IPS DF 4.7 (cell line): ENCODE measurements at regions not wholly inside any gene's neighbourhood (a gene's known extent, or its start where the extent isn't known, plus 50 kb on each side); places are given as distances from the start of the nearest gene placed in this dataset.

ENCODE experiments used
- DNase-seq: peaks from one replicate; pipeline ENCODE4 v3.0.0-alpha.2; 2013; ENCODE audit warnings: low spot score; ENCODE audit errors: extremely low read depth

DNA sequence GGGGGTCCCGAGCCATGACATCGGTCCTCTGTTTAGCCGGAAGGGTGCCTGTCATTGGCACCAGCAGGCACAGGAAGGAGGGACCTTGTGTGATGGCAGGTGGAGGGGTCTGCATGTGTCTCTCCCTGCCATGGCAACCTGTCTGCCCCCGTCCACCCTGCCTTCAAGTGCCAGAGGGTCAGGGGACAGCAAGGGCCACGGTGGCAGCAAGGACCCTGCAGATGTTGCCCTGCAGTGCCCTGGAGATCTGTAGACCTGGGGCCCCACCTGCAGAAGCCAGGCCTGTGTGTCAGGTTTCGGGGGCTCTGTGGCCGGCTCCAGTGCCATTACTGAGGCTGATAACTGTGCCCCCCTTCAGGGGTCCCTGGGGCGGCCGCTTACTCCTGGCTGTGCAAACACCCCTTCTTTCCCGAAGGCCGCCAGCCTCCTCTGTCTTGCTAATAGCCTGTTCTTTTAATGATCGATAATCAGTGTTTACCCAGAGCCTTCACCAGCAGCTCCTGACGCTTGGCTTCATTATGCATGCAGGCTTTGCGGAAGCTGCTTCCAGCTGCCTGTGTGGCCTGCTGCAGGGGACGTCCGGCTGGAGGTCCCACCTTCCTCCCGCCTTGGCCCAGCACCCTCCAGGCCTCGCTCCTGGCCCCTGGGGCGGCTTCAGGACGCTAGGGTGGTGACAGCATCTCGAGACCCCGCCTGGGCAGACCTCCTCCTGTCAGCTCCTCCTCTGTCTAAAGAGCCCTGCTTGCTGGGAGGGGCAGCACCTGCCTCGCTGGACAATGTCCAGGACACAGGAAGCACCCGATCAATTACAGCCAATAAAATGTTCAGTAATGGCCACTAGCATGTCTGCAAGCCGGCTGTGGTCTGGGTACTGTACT lies 153.0 kb downstream of the KIF26A start:
- no peak for DNase-seq

DNA sequence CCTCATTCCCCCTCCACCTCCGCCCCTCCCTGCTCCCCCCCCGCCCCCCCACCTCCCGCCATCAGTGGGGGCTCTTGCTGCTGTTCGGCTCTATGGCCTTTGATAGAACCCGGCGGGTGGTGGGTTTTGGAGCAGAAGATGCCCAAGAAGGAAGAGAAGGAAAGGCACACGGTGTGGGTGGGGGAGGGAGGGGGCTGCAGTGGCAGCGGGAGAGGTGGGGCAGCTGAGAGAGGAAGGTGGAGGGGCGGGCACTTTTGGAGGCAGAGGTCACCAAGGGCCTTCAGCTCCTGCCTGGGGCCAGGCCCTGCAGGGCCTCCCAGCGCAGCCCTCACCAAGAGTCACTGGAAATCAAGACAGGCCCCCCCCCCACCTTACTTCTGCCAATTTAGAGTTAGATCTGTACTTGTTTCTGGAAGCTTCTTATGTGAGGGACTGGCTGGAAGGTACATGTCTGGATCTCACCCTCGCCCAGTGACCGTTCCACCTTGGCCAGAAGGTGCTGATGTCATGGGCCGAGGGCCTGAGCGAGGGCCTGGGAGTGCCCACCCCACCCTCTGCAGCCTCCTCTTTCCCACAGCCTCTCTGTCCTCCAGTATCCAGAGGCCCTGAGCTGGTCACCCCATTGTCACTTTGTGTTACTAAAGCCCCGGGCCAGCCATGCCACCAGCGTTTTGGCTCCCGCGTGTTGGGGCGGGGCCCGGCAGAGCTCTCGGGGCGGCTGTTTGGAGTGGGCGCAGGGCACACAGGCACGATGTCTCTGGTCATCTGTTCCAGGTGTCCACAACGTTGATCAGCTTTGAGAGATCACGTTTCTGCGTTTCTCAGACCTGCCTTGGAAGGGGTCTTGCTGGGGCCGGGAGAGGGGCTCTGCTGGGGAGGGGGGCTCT lies 153.9 kb downstream of the KIF26A start:
- DNase-seq, result no peak

DNA sequence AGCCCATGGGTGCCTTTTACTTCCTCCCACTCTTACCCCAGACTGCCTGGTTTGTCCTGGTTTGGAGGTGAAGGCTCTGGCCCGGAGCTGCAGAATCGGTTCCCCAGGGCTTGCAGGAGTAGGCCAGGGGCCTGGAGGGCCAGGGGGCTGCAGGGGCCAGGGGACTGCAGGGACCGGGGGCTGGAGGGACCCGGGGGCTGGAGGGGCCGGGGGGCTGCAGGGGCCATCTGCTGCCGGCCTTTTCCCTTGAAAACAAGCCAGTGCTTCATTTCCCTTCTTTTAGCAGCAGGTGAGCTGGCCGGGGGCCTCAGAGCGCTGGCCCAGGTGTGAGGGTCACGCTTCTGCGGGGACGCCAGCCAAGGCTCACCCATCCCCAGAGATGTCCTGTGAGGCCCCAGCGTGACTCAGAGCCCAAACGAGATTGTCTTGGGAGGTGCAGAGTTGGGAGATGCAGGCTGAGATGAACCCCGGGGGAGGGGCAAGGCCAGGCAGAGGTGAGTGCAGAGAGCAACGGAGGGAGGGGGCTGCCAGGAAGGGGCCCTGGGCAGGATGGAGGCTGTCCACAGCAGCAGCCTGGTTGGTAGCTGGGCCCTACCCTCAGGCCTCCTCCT lies 154.9 kb downstream of the KIF26A start:
- no peak for DNase-seq

DNA sequence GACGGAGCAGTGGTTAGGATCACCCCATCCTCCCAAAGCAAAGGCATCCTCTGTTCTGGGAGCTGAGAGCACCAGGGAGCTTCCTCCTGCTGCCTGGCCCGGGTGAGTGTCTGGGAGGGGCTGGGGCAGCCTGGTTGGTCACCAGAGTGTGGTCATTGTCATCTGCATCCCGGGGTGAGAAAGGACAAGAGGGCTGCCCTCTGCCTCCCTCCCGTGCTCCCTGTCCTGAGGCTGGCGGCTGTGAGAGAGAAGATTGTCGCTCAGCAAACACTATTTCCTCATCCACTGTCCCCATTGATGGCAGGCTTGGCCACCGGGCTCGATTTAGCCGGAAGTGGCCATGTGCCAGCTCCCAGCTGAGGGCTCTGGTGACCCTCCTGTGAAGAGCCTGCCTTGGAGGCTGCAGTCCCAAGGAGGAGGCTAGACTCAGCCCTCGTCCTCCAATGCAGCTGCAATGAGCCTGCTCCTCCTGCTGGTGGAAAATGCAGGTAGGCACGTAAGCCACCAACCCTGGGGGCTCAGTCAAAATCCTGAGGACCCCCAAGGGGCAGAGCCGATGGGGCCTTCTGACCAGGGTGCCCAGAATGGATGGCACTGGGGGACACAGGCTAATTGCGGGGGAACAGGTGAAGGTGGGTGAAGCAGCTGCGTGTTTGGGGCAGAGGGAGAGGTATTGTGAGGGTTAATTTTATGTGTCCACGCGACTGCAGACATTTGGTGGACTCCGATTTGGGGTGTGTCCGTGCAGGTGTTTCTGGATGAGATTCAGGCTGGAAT lies 155.7 kb downstream of the KIF26A start:
- no peak for DNase-seq

DNA sequence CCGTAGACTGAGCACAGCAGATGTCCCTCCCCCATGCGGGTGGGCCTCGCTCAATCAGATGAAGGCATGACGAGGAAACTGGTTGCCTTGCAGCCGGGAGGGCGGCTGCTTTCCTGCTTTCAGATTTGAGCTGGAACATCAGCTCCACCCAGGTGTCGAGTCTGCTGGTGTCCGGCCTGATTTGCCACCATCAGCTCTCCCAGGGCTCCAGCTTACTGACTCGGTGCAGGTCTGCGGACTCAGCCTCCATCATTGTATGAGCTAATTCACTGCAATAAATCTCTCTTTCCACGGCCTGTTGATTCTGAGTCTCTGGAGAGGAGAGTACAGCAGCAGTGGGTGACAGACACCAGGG lies 156.2 kb downstream of the KIF26A start:
- DNase-seq, result no peak

DNA sequence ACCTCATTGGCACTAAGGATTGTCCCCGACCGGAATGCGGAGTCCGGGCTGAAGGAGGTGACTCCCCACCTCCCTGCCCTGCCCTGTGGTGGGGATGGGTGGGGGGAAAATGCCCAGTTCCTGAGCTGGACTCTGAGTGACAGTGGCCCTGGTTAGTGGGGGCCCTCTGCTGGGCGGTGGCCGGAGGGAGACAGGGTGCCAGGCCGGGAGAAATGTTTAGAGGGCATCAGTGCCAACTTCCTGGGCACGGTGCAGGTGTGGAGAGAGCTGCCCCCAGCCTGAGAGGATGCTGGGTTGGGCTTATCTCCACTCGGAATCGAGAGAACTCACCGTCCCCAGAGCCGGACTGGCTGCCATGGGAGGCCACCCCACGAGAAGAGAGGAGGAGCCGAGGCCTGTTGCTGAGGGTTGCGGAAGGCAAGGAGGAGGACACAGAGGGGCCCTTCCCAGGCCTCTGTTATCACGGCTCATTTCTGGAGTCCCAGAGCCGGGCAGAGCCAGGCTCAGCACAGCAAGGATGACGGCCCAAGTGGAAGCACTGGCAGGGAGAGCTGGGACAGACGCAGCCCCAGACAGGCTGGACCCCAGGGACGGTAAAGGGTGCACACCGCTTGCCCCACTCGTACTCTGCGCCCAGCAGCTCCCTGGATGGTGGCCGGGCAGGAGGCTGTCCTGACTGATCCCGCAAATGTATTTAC lies 156.7 kb downstream of the KIF26A start:
- DNase-seq, result no peak

DNA sequence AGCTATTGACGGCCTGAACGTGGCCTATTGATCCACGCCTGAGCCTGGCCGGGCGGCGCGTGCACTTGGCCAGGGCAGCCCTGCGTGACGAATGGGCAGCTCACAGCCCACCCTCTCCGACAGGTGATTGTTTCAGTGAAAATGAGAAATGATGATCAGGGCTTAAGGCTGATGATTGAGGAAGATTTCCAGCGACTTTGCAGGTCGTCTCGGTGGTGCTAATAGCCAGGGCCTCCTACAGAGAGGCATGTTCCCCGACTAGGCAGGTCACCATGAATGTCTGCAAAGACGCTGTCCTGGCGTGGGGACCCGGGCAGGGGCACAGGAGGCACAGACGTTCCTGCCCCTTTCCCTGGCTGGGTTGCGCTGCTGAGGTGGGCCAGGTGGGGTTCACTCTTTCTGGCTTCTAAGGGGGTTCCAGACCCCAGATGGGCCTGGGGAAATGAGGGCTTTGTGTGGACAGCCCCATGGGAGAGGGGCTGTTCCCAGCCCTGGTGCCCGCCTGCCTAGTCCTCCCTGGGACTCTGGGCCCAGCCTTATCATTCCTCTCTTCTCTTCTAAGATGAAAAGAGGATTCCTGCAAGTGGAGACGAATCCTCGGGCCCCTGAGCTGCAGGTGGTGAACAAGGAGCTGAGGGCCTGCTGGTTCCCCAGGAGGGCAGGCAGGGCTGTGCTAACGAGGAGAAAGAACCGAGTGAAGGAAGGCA lies 157.4 kb downstream of the KIF26A start:
- DNase-seq, result no peak

DNA sequence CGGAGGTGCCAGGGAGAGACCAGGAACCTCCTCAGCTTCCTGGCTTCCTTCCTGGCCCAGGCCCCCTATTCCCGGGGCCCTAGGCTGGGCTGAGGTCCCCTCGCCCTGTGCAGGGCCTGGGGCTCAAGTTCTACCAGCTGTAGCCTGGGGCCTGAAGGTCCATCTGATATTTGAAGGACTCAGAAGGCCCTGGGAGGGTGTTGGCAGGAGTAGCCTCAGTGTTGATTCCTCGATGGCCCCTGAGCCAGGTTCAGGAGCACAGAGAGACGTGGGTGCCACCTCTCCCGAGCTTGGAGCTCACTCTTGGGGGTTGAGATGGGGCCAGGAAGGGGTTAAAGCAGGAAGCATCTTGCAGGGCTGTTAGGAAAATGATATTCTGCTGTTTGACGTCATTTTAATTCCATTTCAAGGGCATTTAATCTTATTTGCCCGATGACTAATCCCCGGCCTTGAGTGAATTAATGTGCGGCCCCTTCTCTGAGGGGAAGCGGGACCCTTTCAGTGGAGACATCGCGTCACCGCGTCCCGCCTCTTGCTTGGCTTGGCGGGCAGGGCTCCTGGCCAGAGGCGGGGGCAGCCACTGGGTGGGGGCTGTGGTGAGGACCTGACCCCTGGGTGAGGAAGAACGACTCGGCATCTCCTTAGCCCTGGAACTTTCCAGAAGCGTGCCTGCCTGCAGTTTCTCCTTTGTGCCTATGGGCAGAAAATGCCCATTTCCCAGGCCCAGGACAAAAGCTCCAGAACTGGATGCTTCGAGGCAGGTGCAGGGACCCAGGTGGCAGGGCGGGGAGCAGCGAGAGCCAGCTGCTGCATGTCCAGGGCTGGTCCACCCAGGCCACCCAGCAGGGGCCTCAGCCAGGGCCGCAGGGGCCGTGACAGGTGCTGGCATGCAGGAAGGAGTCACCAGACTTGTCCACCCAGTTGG lies 158.3 kb downstream of the KIF26A start:
- DNase-seq, result no peak

DNA sequence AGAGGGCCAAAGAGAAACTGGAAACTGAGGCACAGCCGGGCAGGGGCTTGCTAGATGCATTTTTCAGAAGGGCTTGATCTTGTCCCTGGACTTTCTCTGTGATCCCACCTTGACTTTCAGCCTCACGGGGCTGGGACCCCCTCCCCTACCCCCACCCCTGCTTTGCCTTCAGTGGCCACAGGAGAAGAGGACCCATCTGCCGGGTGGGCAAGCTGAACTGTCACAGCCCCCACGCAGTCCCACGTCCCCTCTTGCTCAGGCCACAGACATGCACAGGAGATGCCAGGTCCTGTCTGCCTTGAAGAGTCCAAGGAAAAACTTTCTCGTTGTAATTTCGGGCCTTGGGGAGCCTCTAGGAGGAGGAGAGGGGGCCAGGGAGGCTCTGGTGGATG lies 158.9 kb downstream of the KIF26A start:
- DNase-seq, result no peak

DNA sequence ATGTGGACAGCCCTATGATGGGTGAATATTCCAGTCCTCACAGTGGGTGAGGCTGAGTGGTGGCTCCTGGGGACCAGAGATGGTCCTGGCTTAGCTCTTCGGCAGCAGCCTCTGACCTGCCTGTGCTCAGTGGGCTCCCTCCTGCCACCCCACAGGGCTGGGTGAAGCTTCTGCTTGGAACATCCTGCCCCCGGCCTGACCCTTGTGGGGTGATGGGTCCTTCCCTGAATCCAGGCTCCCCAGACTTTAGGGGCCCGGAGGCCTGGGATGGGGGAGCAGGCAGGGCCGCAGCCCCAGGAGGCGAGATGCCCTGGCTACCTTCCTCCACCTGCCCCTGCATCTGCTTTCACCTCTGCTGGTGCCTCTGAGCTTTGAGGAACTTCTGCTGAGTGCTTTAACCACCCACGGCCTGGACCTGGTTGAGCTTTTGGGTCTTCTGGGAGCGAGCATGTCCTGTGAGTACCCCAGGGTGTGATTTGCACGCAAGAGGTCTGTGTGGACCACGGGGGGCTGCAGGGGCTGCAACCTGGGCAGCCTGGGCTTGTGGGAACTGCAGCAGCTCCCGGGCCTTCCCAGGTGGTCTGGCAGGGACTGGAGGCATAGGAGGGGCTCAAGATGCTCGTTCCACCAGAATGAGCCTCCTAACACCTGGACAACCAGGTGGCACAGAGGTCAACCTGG lies 159.5 kb downstream of the KIF26A start:
- DNase-seq, result no peak

DNA sequence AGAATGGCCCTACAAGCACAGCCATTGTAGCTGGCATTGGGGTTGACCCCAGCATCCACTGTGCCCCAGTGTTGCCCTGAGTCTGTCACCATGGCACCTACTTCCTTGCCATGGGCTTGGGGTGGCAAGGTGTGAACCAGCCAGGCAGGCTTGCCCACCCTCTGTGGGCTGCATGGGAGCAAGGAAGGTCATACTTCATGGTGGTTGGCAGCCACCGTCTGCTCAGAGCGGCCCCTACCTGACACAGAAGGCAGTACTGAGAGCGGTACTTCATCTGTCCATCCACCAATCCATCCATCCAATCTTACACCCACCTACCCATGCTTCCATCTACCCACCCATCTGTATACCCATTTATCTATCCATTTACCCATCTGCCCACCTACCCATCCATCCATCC lies 160.1 kb downstream of the KIF26A start:
- no peak for DNase-seq

DNA sequence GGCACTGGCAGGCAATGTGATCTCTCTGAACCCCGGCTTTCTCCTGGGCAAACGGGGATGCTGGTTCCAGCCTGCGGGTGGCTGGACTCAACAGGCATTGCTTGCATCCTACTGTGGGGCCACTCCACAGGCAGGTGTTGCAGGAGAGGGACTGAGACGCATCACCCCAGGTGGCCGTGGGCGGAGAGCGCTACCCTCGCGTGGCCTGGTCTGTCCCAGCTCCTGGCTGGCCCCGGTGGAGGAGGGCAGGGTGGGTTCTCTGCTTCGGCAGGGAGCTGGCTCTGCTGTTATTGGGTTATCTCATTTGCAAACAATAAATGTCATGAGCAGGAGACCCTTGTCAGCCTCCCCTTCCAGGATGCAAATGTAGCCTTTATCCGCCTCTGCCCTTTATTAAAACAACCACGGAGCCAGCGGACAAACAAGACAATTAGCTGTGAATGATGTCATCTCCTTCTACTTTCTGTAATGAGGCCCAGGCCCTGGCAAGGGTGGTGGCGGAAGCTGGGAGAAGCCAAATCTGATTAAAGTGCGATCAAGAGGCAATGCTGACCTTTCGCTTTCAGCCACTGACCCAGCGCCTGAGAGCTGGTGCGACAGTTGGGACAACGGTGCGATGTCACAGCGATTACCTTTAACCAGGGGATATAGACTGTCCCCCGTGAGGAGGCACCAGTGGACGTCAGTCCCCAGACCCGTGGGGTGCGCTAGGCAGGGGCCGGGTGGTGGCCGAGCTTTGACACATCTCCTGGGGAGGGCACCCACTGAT lies 161.8 kb downstream of the KIF26A start:
- DNase-seq, result no peak

DNA sequence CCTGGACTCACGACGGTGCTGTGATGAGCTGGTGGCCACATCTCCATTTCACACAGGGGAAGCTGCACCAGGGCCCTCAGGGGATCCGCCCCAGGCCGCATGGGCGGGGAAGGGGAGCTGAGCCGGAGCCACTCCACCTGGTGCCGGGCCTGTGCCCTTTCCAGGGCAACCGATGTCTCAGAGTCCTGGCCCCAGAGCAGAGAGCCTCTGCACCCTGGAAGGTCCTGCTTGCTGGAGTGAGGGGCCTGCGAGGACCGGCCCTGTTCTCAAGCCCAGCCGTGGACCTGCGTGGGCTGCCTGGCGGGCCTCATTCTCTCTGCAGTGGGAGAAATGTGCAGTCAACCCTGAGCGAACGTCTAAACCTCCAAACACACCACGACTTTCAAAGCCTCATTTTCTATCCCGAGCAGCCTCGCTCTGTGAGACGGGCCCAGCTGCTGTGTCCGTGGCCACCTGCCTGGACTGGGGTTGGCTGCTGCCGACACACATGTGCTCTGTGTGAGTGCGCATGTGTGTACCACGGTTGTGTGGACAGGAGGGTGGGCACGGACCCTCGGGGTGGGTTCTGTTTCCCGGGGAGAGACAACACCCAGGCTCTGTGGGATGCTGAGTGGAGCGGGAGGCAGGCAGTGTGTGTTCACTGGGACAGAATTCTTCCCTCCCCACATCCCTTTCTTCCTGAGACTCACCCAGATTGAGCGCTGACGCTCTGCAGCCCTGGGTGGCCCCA lies 163.5 kb downstream of the KIF26A start:
- DNase-seq, result no peak

DNA sequence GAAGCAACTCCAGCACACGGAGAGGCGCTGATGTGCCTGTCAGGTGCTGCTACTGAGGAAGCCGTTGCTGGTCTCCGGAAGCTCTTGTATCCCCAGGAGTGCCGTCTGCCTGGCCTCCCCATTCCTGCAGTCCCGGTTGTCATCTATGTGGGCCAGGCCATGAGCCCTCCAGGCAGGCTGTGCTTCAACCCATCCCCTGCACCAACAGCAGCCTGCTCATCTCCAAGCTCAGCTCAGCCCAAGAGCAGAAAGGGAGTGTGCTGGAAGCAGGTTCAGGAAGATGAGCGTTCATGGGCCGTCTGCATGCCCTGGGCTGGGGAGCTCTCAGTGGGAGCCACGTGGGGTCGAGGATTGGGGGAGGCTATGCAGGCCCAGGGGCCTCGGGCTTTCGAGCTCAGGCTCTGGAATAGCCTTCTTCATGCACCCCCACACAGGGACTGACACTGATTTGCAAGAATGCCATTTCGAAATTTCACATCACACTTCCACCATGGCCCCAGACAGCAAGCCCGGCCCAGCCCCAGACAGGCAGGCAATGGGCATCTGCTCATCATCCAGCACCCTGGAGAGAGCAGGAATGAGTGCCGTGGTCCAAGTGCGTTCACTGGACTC lies 164.5 kb downstream of the KIF26A start:
- DNase-seq, result no peak

DNA sequence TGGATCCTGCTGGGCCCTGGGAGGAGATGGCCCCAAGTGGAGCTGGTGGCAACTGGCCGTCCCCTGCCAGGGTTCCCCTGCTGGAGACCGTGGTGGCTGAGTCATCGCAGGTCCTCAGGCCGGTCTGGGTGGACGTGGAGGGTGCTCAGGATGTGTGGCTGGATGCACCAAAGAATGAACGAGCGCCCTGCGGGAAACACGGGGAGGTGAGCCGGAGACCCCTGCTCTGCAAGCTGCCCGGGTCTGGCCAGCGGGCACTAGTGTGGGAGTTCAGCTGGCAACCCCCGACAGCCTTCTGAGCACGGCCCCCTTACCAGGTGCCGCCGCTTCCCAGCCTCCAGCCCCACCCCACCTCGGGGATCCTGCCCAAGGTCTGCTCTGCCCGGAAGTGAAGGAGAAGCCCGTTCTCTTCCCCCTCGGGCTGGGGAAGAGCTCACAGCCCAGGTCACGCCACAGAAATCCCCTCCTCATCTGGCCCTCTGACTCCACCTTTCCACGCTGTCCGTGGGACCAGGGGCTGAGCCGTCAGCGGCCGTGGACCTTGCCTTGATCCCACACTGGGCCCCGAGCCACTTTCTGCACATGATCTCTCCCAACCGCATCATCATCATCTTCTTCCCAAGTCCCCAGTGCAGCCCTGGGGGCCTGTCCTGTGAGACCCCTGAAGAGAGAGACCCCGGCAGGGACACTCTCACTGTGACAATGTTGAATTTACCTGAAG lies 165.5 kb downstream of the KIF26A start:
- no peak for DNase-seq
